Fibroblast of skin of scalp (primary cell): ENCODE measurements at regions not wholly inside any gene's neighbourhood (a gene's known extent, or its start where the extent isn't known, plus 50 kb on each side); places are given as distances from the start of the nearest gene placed in this dataset.

Experiments
- DNase-seq: peaks from one replicate; pipeline ENCODE4 v3.0.0-alpha.2; 2013

- DNase-seq, result no peak
These were observed 579.3 kb downstream of the TOX3 start for GRCh38 chr16:51967646-51968045.

GRCh38 chr16:51960931-51961330 is 586.0 kb downstream of the TOX3 start:
- no peak for DNase-seq

DNA sequence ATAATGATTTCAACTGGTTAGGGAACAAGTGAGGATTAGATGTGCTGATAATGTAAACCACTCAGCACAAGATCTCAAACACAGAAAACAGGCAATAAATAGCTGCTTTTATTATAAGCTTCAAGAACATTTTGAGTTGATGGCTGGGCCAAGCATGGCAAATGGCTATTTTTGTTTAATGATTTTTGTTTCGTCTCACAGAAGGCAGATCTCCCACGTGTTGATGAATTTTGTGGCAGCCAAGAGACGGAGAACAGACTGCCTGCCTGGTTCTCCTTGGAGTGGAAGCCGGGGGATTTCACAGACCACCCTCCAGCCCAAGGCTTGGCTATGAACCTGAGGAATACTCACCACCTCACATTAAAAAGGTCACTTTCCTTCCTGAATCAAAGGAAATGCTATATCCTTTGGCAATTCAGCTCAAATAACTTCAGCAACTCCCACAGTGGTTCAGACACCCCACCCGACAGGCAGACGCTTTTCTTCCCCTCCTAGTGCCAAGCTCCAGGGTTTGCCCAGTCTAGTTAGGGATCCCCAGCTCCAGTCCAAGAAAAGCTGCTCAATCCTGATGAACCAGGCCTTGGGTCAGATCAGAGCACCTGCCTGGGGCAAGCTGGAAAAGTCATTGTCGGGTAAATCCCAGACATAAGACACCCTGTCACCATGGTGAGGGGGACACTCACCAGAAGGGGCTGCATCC is 593.5 kb downstream of the TOX3 start:
- DNase-seq, result no peak

- DNase-seq, result no peak
These were observed 594.4 kb downstream of the TOX3 start for GRCh38 chr16:51952500-51952899.

- no peak for DNase-seq
These were observed 595.2 kb downstream of the TOX3 start for GRCh38 chr16:51951668-51952298.

GRCh38 chr16:51950118-51950780 is 596.7 kb downstream of the TOX3 start:
- no peak for DNase-seq

GRCh38 chr16:51949282-51949681 is 597.7 kb downstream of the TOX3 start:
- DNase-seq, result no peak

- DNase-seq, result no peak
These were observed 605.5 kb downstream of the TOX3 start for GRCh38 chr16:51941412-51941811.

DNA sequence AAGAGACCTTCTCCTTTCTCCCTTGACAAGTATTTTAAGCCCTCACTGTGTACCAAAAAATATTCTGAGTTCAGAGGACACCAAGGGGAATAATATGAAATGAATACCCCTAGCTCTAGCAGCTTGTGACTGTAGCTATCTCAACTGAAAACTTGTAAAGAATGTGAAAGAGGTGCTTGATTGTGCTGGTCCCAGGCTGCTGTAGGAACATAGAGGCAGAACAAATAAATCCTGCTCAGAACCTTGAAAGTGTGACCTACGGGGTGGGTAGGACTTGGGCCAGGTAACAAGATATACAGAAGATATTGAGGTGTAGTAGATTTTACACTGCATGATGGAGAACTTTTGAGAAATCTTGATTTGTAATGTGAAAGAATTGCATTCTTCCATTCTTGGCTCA is 606.8 kb downstream of the TOX3 start:
- no peak for DNase-seq

GRCh38 chr16:51939378-51939871 is 607.5 kb downstream of the TOX3 start:
- no peak for DNase-seq

DNA sequence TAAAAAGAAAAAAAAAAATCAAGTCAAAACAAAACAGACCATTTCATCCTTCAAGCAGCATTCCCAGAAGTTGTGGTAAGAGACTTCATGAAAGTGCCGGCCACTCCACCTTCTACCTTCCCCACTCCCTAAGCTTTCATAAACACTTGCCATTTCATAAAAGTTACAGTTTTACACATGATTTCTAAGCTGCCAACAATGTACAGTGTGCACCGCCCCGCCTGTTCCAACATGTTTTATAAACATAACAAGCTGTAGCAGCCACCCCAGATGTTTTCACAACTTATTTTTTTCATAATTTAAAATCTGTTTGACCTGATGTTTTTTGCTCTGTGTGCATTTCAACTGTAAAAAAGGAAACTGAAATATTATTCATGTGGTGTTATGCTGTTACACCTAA is 608.1 kb downstream of the TOX3 start:
- DNase-seq, result no peak

- no peak for DNase-seq
These were observed 609.2 kb downstream of the TOX3 start for GRCh38 chr16:51937771-51938170.

- no peak for DNase-seq
These were observed 610.1 kb downstream of the TOX3 start for GRCh38 chr16:51936846-51937245.

DNA sequence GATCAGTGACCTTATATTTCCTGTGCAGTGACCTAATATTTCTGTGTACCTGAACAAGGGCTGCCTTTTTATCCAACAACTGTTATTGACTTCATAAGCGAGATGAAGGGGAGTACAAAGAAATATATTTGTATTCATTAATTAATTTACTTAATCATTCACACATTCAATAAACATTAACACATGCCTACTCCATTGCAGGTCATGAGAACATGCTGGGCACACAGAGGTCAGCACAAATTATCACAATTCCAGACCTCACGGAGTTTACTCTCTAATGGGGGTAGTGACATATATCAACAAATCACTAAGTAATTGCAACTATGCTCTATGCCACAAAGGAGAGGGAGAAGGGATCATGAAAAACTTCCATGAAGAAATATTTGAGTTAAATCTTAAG is 614.6 kb downstream of the TOX3 start:
- no peak for DNase-seq

- no peak for DNase-seq
These were observed 615.3 kb downstream of the TOX3 start for GRCh38 chr16:51931653-51932052.

GRCh38 chr16:51924744-51925143 is 622.2 kb downstream of the TOX3 start:
- no peak for DNase-seq

GRCh38 chr16:51922476-51922875 is 624.5 kb downstream of the TOX3 start:
- DNase-seq, result no peak

DNA sequence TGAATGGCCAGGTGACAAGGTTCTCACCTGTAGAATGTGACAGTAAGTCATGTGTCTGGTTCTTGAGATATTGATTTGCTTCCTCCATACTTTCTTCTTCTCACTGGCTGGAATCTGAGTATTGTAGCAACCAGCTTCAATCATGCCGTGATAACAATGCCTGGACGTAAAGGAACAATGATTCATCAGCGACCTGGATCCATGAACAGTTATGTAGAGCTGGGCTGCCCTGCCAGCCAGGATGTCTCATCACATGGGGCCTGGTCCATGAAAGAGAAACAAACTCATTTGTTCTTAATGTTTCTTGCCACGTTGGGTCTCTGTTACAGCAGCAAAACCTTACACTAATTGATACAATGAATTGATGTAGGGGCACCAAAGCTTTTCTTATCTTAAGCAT is 627.2 kb downstream of the TOX3 start:
- DNase-seq, result no peak

GRCh38 chr16:51916814-51917213 is 630.1 kb downstream of the TOX3 start:
- DNase-seq, result no peak

DNA sequence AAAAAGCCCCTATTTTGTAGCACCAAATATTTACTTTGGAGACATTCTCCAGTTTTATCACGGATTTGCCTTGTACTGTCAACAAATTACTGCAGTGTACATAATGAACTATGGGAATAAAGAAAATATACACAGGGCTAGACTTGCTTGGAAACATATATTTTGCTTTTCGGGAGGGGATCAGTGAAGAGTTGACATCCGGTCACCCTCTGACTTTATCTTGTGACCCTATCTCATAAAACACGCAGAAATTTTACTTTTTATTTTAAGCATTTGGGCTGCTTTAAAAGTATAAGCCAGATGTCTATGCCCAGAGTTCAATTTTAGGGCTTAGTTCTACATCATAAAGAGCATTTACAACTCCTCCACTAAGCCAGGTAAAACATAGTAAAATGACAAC is 630.7 kb downstream of the TOX3 start:
- no peak for DNase-seq

GRCh38 chr16:51907680-51908079 is 639.3 kb downstream of the TOX3 start:
- no peak for DNase-seq

DNA sequence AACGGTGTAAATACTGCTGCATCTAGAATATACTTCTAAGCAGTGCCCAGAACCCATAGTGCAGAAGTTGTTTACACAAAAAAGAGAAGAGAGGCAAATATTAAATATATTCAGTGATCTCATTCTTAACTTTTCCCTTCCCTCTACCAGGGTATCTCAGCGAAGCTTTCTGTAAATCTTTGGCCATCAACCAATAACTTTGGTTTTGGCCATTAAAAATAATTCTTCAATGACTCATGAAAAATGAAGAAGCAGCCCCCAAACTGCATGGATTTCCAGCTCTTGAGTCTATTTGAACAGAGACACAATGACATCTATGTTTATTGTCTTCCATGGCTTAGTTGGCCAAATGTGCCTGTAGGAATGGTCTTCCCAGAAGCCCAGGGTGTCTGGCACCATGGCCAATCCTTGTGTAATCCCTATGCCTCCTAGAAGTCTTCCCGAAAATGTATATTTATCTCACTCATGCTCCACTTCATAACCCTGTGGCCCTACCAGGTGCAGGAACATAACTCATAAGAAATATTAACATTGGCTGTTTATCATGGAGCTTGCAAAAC is 646.6 kb downstream of the TOX3 start:
- DNase-seq, result peak; percentile 8

- DNase-seq, result no peak
These were observed 648.1 kb downstream of the TOX3 start for GRCh38 chr16:51898872-51899271.

- DNase-seq, result no peak
These were observed 650.9 kb downstream of the TOX3 start for GRCh38 chr16:51896013-51896412.
